ENCODE measurements at regions not wholly inside any gene's neighbourhood (a gene's known extent, or its start where the extent isn't known, plus 50 kb on each side); places are given as distances from the start of the nearest gene placed in this dataset.
A peak's percentile ranks its signal among the peaks of the same experiment; 100 is the strongest.
"Not testable (repeated sequence)": the region's sequence is repeated elsewhere in the genome, so short reads cannot be mapped to it uniquely, and the experiment has no call there.

DNA sequence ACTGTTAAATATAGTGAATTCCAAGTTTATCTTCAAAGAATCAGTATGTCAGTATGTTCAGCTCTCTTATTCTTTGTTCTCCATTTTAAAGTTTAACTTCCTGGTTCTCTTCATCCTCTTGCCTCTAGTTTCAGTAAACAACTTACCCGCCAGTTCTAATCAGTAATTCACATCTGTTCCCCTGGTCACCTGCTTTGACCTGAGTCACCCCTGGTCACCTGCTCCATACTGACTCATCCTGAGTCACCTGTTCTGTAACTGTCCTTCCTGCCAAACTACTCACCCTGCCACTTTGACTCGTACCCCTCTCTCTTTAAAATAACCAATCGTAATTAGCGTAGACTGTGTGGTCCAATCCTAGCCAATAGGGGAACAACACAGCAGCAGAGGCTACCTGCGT lies 992.7 kb upstream of the HS3ST1 start:
- DNase-seq = no peak

DNA sequence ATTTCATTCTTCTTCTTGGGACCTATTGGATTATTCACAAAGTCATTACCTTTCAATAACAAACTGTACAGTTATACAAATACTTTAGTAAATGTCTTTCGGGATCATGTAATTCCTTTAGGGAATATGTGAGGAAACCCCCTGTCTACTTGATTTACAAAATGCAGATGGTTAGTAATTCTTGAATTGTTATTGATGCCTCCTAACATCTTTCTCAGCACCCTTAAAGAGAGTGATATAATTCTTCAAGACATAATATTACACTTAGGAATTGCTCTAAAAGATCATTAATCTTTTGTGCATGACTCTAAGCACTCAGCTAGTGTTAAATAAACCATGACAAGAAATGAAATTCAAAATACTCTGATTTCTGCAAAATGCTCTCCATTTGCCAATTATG lies 988.1 kb upstream of the HS3ST1 start:
- DNase-seq = no peak

DNA sequence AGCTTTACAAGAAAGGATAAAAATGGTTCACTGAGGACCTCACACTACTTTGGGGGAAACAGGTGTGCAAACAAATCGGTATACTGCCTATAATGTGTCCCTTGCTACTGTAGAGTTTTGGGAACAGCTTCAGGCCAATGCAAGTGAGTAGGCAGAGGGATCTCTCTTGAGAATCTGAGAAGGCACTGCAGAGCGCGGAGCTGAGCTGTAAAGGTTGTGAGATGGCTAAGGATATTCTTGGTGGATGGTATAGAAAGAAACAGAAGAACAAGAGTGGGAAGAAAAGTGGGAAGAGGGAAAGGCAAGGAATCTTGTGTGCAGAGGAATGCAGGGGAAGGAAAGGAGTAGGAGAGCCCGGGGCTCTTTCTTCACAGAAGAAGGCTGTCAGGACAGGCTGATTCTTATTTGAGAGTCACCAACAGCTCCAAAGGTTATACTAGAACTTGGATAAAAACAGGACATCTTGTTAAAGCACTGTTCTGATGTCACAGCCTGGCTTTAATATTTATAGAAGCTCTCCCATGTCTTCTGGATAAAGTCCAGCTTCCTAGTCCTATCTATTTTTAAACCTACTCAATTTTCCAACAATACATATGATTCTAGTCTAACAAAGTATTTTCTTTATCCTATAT lies 985.6 kb upstream of the HS3ST1 start:
- DNase-seq = no peak

DNA sequence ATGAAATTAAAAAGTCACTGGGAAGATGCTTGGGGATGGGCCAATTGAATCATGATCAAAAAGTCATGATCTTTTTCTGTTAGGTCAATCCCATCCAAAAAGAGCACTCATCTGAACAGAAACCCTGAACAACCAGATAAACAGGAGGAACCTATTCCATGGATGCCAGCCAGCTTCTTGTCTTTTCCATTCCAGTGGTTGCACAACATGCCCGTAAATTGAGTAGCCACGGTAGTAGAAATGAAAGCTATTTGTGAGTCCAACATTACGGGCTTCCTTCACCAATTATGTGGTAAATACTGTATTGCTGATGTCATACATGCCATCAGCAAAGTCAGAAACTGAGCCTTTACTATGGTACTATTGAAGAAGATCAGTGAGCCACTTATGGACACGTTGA lies 982.4 kb upstream of the HS3ST1 start:
- no peak for DNase-seq

DNA sequence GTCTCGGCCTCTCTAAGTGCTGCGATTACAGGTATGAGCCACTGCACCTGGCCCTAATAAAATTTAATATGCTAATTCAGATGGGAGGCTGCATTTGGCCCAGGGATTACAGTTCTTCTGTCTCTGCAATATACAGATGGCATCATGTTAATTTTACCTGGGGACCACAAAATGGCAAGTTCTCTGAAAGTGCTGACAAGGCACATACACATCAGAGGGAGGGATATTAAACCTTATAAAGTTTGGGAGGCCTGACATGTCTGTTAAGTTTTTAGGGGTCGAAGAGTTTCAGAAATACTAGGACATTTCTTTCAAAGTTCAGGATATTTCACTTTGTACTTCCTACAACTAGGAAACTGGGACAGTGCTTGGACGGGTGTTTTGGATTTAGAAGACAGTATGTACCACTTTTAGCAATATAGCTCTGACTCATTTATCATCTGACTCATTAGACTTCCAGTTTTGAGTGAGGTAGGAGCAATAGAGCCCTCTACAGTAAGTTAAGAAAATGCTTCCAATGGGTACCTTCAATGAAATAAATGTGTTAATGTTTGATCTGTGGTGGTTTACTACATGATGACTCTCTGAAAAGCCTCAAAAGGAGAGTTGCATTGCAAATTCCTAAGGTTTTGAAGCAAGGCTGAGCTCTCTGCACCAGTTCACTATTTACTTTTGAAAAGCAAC lies 981.0 kb upstream of the HS3ST1 start:
- DNase-seq = peak; percentile 10

DNA sequence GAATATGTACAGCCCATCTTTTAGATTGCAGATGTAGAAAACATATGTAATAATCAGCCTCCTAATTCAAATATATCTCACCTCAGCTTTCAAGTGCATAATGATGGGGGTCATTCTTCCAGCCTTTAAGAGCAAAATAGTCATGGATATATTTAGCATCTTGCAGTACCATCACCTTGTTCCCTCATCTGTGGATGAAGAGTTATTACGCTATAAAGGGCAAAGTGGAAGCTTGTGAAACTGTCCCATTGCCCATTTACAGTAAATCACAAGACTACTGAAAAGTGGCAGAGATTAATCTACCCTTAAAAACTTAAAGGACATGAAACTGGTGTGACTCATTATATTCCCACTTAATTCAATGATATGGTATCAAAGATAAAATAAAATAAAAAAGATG lies 979.7 kb upstream of the HS3ST1 start:
- no peak for DNase-seq

DNA sequence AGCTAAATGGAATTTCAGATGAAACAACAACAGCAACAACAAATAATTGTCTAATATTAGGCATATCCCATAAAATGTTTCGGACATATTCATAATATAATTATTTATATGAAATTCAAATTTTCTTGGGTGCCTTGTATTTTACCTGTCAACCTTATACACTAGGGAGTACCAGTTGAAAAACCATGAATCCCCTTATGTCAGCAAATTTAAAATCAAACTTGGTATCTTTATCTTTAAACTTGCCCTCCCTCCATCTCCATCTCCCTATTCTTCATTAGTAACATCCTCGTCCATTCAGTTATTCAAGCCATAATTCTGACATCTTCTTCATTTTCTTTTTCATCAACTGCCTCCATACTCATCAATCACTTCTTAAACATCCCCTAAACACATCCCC lies 974.5 kb upstream of the HS3ST1 start:
- DNase-seq = no peak

DNA sequence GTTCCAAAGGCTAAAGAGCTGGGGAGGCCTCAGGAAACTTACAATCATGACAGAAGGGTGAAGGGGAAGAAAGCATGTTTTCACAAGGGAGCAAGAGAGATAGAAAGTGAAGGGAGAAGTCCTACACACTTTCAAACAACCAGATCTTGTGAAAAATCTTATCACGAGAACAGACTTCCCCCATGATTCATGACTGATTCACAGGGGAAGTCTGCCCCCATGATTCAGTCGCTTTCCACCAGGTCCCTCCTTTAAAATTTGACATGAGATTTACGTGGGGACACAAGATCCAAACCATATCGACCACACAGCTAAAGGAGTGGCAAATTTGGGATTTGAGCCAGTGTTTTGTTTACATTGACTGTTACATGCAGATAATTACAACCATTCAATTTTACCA lies 971.1 kb upstream of the HS3ST1 start:
- peak; percentile 18 for DNase-seq

DNA sequence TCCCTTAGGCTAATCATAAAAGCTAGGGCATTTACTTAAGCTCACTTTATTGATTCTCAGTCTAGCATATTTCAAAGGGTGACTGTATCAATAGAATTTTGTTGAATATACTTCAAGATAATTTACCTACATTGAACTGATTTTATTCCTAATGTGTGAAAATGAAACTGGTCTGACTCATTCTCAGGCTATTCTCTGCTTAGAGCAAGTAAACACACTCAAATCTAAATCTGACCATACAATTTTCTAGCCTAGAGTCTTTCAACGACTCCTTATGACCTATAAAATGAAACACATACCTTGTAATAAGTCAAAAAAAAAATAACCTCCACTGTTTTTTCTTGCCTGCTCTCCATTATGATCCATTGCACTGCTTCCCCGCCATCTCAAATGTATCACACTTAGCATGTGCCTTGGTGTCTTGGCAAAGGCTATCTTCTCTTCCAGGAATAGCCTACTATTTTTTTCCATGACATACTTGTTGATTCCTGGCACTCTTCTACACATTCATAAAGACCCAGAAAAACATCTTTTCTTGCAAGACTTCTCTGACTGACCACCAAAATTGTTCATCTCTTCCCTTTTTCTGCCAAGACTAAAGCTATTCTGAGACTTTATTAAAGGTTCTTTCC lies 965.1 kb upstream of the HS3ST1 start:
- no peak for DNase-seq

DNA sequence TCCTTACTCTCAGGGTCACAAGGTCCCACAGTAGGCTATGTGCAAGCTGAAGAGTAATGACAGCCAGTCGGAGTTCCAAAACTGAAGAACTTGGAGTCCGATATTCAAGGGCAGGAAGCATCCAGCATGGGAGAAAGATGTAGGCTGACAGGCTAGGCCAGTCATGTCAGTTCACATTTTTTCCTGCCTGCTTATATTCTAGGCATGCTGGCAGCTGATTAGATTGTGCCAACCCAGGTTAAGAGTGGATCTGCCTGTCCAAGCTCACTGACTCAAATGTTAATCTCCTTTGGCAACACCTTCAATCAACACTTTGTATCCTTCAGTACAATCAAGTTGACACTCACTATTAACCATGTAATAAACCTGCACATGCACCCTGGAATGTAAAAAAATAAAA lies 960.9 kb upstream of the HS3ST1 start:
- no peak for DNase-seq

DNA sequence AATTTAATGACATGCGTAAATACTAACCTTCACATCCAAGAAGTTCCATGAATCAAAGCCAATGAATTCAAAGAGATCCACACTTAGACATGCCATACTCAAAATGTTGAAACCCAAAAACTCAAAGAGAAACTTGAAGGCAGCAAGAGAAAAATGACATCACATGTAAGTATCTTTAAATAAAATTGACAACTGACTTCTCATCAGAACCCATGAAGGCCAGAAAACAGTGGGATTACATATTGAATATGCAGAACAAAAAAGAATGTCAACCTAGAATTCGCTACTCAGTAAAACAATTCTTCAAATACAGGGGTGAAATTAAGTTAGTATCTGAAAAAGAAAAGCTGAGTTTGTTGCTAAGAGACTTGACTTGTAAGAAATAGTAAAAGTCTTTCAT lies 953.9 kb upstream of the HS3ST1 start:
- no peak for DNase-seq

DNA sequence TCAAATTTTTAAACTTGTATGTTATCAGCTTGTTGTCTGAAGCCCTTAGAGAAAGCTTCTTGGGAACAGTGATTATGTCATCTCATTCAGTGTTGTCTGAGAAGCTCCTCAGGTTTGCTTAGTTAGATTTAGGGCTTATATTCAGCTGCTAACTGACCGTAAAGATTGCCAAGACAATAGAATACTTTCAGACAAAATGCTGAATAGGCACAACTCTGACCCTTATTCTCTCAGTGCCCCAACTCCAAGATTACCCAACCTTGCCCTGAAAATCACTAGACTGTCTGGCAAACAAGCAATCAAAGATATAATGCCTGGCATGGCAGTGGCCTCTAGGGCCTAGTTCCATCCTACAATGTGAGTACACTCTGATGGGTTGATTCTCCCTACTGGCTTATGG lies 950.5 kb upstream of the HS3ST1 start:
- DNase-seq = no peak

DNA sequence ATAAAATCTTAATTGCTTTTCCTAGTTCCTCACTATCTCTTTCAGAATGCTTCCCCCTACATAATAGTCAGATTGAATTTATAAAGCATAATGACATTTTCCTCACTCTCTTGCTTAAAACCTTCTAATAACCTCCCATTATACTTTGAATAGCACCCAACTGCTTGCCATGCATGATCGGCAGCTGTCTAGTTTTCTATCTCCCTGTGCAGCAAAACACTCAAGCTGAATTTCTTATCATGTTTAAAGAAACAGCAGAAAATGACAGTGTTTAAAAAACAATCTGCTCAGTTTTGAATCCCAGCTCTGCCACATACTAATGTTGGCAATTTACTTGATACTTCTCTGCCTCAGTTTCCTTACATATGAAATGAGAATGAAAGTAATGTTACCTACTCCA lies 947.1 kb upstream of the HS3ST1 start:
- no peak for DNase-seq

DNA sequence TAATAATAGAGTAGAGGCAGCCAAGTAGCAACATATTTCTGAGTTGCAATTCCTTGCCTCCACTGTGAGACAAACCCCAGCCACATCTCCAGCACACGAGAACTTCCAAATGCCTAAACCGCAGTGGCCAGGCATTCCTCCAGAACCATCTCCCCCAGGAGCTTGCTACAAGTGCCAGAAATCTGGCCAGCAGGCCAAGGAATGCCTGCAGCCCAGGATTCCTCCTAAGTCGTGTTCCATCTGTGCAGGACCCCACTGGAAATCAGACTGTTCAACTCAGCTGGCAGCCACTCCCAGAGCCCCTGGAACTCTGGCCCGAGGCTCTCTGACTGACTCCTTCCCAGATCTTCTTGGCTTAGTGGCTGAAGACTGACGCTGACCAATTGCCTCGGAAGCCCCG lies 937.2 kb upstream of the HS3ST1 start:
- DNase-seq = not testable (repeated sequence)

DNA sequence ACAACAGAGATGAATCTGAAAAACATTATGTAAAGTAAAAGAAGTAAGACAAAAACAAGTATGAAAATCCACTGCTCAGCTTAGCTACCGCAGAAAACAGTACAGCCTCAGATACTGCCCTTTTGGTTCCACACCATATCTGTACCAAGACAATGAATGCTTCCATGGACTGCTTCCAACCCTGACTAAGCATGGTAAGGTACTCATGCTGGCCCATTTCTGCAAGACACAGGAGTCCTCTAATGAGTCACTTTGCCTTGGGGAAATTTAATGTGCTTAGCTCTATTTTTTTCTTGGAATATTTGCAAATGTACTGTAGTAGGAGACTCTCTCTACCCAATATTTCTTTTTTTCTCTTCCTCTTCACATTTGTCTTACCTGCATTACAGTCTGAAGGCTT lies 931.7 kb upstream of the HS3ST1 start:
- DNase-seq = no peak

DNA sequence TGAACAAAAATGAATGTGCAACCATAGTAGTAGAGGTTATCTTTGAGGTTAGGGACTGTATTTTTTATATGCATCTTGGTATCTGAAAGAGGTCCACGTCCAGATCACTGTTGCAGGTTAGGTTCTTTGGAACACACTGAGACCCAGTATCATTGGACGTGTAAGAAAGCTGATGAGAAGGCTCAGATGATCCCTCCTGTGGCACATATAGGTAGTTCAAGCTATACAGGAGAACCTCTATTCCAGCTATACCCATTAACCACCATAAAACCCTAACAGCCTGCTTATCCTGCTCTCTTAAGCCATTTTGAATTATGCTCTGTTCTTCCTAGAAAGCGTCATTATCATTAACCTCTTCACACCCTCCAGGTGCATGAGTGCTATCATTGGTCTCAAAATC lies 930.7 kb upstream of the HS3ST1 start:
- DNase-seq = no peak

DNA sequence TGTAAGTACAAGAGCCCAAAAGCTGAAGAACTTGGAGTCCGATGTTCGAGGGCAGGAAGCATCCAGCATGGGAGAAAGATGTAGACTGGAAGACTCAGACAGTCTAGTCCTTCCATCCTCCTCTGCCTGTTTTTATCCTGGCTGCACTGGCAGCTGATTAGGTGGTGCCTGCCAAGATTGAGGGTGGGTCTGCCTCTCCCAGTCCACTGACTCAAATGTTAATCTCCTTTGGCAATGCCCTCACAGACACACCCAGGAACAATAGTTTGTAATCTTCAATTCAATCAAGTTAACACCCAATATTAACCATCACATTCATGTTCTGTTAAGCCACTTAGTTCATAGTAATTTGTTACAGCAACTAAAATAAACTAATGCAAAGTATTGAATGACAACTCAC lies 904.4 kb upstream of the HS3ST1 start:
- not testable (repeated sequence) for DNase-seq

DNA sequence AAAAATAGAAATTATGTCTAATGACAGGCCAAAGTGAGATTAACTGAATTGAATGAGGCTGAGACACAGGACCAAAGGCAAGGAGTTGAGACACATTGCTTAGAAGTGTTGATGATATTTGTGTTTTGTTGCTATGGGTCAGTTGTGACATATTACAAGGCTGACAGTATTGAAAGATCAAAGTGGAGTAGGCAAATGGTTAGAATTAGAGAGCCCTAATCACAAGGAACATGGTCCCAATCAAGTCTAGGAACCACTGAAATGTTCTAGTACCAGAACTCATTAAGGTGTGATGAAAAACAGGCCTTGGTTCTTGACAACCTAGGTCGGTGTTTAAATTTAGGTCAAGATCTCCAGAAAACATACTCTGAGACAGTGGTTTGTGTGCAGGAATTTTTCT lies 896.3 kb upstream of the HS3ST1 start:
- DNase-seq = no peak

DNA sequence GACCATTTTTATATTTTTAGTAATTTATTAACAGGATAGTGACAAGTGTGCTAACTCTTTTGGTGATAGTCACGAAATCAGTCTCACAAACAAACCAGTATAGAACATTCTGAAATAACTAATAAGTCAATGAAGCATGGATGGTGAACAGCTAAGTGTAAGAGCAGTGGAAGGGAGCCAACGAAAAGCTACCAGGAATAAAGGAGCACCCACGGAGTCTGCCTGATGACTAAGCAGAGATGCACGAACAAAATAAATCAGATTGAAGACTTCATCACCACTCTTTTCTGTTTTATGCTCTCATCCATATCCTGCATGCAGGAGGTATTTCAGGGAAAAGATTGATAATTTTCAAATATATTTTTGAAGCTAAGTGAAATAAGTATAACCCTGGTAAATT lies 891.1 kb upstream of the HS3ST1 start:
- DNase-seq = no peak

DNA sequence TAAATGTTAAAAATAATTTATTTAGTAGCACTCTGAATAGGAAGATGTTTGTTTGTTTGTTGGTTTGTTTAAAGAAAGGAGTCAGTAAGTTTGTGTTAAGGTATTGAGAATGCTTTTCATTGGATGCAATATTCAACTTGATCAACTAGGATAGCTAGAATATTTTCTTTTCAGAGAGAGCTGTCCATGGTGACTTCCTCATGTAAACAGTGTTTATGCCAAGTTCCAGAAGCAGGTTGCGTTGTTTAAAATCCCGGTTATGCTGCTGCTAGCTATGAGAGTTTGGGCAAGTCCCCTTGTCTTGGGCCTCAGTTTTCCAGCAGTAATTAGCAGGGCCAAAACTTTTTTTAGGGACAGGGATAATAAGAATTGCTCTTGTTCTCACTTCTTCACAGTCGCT lies 876.2 kb upstream of the HS3ST1 start:
- DNase-seq = no peak

DNA sequence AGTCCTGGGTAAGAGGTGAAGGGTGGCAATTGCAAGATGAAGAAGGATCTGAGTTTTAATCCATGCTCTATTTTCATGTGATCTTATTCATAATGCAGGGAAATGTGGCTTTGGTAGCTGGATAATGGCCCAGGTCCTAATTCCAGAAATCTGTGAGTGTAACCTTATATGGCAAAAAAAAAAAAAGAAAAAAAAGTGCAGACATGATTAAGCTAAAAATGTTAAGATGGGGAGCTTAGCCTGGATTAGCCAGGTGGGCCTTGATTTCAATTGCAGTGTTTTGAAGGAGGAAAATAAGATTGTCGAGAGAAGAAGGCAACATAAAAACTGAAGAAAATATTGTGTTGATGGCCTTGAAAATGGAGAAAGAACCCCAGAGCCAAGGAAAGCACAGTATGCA lies 867.7 kb upstream of the HS3ST1 start:
- DNase-seq = no peak

DNA sequence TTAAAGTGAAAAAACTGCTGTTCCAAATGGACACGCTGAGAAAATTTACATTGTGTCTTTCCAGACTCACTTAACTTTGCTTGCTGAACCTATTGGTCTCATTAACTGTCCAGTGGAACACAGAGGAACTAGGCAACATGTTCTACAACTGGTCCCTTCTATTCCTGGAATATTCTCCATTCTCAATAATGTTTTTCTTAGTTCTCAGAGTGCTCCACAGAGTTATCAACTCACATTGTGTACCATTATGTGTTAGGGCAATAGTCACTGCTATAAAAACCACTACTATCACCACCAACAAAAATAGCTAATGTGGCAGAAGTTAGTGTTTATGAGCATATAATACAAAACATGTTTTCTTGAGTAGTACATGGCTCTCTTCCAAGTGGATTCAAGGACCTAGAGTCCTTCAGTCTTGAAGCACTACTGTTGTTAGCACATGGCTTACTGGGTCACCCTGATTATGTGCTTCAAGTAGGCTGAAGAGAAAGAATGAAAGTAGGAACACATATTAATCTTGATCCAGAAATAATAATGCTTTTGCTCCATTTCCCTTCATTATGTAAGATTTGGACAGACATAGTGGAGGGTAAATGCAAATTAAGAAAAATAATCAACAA lies 865.3 kb upstream of the HS3ST1 start:
- no peak for DNase-seq

DNA sequence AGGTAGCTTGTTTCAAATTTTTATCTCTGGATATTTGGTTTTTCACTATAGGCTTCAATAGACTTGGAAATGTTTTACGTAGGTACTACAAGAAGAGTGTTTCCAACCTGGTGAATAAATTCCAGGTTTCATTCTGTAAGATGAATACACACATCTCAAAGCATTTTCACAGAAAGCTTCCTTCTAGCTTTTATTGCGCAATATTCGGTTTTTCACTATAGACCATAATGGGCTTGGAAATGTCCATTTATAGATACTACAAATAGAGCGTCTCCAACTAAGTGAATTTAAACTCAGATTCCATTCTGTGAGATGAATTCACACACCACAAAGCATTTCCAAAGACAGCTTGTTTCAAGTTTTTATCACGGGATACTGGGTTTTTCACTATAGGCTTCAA lies 857.7 kb upstream of the HS3ST1 start:
- DNase-seq = no peak

DNA sequence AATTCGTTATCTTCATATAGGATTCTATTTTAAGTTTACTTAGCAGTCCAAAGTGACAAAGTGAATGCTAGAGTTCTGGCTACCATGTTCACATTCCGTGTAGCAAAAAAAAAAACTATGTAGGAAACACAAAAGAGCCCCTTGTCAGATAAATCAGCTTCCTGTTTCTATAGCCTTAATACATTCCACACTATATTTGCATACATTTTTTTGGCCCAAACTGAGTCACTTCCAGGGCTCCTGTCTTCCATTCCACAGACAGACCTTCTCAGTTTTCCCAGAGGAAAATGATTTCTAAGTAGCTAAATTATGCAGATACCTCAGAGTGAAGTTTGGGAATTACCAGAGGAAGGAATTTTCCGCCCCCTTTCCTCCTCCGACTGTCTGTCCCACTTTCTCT lies 841.9 kb upstream of the HS3ST1 start:
- no peak for DNase-seq
